Frontal cortex (tissue), 3 donors: ENCODE measurements at regions not wholly inside any gene's neighbourhood (a gene's known extent, or its start where the extent isn't known, plus 50 kb on each side); places are given as distances from the start of the nearest gene placed in this dataset.

Experiments used
- DNase-seq, 2 donors: peaks; one replicate each; pipeline ENCODE4 v3.0.0; 2012; ENCODE audit warnings: low spot score in 2 of 2
- FAIRE-seq: peaks from 2 replicates; lab custom pipeline; 2012; peaks lifted over from hg19 to GRCh38; lab: Jason Lieb, UNC
- donor health status: control.
- donor health status: control.
- donor health status: control.

DNA sequence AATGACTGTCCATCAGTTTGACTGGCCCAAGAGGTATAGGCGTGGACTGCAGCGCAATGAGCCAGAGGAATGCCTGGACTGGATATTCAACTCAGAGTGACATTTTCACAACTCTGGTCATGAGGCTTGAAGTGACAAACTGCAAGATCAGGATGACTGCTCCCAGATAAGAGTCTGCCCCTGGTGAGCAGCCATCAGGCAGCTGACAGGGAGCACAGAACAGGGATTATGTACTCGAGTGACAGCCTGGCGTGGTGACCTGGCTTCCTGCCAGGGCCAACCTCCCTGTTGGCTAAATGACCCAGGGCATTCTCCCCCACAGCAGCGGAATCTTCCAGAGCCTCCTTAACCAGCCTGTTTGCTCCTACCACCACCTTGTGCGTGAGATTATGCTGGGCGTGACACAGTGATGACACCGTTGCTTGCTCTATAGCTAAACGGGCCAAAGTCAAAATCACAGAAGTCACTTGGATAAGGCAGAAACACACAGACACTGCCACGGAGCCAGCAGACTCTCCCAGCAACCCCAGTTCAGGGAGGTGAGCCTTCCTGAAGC lies 209.1 kb upstream of the JARID2 start:
- no peak for FAIRE-seq
- peak in 1 of 2 donors; percentile 22 for DNase-seq

DNA sequence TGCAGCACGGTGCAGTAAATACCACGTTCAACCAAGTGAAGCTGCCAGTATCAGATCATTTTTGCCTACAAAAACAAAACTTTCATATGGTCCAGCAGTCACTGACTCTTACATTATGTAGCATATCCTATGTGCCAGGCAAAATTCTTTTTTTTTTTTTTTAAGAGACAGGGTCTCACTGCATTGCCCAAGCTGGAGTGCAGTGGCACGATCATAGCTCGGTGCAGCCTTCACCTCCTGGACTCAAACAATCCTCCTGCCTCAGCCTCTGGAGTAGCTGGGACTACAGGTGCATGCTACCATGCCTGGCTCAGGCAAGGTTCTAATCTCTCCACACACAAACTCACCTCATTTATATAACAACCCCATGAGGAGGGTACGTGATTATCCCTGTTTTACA lies 208.6 kb upstream of the JARID2 start:
- DNase-seq, result no peak
- FAIRE-seq, result no peak

GRCh38 chr6:15038013-15038791 lies 207.7 kb upstream of the JARID2 start:
- no peak for DNase-seq
- no peak for FAIRE-seq

- no peak for FAIRE-seq
These were observed 206.7 kb upstream of the JARID2 start for GRCh38 chr6:15039136-15039535.

GRCh38 chr6:15042938-15043337 lies 202.9 kb upstream of the JARID2 start:
- DNase-seq (no peak), FAIRE-seq (no peak)

More at GRCh38 chr6:15039136-15039535, 206.7 kb upstream of the JARID2 start:
- DNase-seq, result no peak

- DNase-seq, result no peak
- FAIRE-seq, result no peak
These were observed 201.6 kb upstream of the JARID2 start for GRCh38 chr6:15044146-15044882.

DNA sequence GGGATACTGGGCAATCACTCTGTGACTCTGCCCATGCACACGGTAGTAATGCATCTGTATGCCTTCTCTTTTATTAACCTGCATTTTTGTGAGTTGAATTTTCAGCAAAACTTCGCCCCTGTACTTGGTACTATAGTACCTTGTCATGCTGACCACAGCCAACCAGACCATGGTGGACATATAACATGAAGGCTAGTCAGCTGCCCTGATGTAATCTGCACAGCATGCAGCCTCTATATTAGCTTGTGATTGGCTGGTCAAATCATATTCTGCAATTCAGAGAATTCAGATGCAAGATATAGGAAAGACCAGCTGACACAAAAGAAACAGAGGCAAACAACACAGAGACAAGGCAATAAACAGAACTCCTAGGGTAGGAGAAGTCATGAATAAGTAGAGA lies 200.9 kb upstream of the JARID2 start:
- FAIRE-seq (no peak), DNase-seq (no peak)

DNA sequence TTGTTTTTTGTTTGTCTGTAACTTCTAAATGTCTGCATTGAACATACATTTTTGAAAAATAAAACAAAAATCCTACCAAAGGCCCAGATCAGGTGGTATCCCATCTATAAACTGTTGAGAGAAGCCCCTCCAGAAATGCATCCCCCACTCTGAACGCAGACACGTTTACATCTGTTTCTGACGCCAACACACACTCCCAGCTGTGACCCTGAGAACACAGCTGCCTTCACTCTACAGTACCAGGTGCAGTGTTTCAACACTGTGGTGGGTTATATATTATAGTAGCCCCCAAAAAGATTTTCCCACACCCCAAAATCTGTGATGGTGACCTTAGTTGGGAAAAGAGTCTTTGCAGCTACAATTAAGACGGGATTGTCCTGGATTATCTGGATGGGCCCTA lies 199.1 kb upstream of the JARID2 start:
- DNase-seq (no peak), FAIRE-seq (no peak)

DNA sequence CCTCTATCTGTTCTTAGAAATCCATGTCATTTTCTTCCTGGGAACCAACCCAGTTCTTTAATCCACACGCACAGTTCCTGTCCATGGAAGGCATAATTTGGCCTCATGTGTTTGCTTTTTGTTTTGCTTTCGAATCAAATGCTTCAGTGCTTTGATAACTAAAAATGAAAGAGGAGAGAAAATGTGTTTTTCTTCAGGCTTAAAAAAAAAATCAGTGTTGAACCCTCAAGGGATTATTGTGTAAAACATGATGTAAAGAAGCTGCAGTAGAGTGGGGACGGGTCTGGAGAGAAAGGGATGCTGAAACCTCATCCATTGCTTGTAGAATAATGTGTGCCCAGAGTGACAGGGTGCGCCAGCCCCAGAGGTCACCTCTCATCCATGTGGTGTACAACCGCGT lies 197.5 kb upstream of the JARID2 start:
- DNase-seq, result no peak
- no peak for FAIRE-seq

DNA sequence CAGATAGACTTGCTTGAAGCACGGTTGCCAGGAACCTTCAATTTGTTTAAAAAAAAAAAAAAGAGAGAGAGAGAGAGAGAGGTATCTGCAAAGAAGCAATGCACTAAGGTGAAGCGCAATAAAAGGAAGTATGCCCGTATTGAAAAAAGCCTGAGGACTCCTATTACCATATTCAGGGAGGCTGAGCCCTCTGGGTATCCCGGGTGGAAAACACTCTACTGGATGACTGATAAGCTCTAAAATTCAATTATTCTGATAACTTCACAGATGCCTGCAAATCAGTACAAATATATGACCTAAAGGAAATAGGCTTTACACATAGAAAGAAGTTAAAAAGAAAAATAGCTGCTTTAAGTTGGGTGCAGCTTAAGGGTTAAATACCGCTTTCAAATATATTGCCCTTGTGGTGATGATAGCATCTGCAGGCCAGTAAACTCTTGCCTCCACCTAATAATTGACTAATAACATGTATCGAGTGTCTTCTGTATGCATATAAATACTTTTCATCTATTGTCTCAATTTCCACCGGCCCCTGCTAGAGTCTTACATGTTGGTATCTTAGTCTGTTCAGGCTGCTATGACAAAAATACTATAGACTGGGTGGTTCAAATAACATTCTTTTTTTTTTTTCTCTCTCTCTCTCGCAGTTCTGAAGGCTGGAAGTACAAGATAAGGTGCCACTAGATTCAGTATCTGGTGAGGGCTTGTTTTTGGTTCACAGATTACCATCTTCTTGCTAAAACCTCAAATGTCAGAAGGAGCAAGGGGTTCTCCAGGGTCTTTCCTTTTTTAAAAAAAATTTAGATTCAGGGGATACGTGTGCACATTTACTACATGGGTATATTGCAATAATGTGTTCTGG lies 187.4 kb upstream of the JARID2 start:
- no peak for DNase-seq
- FAIRE-seq, result no peak

GRCh38 chr6:15061180-15061641 lies 184.7 kb upstream of the JARID2 start:
- no peak for DNase-seq
- no peak for FAIRE-seq

DNA sequence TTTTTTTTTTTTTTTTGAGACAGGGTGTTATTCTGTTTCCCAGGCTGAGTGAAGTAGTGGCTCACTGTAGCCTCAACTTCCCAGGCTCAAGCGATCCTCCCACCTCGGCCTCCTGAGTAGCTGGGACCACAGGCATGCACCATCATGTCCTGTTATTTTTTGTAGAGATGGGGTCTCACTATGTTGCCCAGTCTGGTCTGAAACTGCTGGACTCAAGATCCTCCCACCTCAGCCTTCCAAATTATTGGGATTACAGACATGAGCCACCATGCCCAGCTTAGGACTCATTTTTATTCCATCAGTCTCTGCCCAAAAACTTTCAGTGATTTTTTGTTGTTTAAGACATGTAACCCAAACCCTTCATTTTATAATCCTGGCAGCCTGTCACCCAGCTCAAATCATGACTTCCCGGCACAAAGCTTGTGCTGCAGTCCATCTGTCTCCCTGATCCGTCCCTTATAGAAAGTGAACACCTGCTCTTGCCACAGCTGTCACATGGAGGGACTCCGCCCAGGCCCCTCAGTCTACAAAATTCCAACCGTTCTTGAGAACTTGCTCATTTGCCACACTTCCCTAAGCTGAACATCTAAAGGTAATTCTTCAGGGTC lies 183.9 kb upstream of the JARID2 start:
- DNase-seq (no peak), FAIRE-seq (no peak)

DNA sequence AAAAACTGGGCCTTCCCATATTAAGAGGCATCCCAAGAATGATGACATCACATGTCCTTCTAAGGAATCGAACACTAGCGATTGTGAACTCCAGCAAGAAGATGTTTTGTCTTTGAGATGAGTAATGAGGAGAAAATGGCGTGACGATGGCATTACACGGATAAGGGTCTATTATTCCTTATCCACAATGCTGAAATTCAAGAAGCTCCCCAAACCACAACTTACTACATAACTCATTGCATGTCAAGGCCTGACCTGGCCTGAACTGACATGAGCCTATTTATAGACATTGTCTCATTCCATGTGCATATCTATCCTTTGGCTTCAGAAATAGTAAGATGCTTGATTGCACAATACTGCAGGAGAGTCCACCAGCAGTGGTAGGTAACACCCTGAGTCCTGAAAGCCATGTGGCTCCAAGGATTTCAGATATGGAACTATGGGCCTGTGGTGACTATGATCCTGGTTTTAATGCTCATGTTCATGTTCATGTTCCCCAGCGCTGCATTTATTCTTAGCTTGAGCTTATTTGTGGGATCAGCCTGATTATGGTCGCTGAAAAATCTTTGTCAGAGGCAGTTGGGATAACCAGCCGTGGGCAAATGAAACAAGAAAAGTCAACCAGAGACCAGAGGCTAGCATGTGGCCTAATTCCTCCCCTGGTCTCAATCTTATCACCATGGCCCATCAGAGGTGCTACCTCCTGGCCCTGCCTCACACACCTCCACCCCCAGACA lies 183.2 kb upstream of the JARID2 start:
- DNase-seq (no peak), FAIRE-seq (no peak)

DNA sequence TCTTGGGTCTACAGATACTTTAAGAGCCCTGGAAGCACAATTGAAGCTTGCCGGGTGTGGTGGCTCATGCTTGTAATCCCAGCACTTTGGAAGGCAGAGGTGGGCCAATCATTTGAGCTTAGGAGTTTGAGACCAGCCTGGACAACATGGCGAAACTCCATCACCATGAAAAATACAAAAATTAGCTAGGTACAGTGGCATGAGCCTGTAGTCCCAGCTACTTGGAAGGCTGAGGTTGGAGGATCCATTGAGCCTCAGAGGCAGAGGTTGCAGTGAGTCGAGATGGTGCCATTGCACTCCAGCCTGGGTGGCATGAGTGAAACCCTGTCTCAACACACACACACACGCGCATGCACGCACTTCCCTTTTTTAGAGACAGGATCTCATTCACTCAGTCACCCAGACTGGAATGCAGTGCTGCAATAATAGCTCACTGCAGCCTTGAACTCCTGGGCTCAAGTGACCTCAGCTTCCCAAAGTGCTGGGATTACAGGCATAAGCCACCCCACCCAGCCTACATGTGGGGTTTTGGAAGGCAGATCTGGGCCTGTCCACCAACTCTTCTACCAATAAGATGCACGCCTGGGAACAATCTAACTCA lies 182.5 kb upstream of the JARID2 start:
- FAIRE-seq (no peak), DNase-seq (no peak)

DNA sequence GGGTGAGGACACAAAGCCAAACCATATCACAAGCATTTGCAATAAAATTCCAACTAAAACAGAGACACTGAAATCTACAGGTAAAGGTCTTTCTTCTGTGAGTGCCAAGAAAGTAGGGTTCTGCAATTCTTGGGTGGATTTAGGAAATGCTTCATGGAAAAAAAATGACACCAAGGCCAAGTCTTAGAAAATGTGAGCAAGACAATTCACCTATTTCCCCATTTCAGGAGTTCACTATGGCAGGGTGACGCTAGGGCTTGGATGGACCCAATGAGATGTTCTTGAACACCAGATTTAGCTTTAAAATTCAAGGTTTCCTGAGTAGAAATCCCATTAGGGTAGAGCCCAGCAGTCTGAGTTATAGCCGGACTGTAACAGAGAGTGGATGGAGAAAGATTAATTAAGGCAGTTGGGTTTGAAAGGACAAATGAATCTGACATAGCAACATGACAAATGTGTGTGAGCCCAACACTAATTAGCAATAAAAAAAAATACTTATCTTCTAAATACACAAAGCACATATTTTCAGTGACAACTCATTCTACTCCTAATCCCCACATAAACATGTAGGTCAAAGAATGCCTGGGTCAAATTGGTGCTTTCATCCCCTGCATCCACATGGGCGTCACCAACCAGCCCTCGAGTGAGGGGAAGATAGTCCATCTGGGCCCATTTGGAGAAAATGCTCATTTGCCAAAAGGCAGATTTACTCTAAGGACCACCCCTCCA lies 180.4 kb upstream of the JARID2 start:
- no peak for DNase-seq

DNA sequence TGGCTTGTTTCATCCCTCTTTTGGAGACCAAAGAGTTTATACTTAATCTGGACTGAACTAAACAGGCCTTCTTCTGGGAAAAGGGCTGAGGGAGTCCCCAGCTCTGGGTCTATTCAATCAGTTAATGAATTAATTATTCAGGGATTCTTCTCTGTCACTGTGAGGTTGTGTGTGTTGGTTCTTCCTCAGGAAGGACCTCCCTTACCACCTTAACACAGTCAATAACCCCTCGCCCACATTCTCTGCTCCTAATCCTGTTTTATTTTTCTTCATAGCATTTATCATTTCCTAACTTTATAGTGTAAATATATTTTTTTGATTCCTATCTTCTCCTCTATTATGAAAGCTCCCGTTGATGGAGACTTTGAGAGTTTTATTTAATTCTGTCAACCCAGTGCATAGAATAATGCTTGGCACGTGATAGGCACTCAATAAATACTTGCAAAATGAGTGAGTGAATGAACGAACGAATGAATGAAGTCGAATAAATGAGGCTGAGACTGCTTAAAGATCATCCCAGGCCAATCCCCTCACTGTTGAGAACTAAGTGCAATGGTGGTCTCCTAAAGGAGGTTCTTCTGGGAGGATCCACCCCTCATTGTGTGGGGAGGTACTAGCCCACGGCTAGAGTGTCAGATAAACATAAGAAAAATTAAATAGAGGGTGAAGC lies 179.6 kb upstream of the JARID2 start:
- FAIRE-seq, result no peak
- no peak for DNase-seq

More for the DNA sequence above, 180.4 kb upstream of the JARID2 start:
- FAIRE-seq, result no peak

- FAIRE-seq, result no peak
These were observed 172.5 kb upstream of the JARID2 start for GRCh38 chr6:15073344-15073789.

More at GRCh38 chr6:15073344-15073789, 172.5 kb upstream of the JARID2 start:
- peak; percentile 14 to 28 for DNase-seq
